HEK293 (cell line): ENCODE measurements at regions not wholly inside any gene's neighbourhood (a gene's known extent, or its start where the extent isn't known, plus 50 kb on each side); places are given as distances from the start of the nearest gene placed in this dataset.

Experiments used
- CTCF ChIA-PET: fragments of 350-600 bp; formaldehyde crosslinking; extraction: SDS; loops from one replicate; lab custom pipeline; 2021; ENCODE audit warnings: antibody characterized with exemption; lab: Yijun Ruan, JAX
- POLR2A ChIA-PET: fragments of 300-600 bp; formaldehyde crosslinking; extraction: SDS; loops from one replicate; lab custom pipeline; 2020; ENCODE audit warnings: antibody characterized with exemption, inconsistent platforms; lab: Yijun Ruan, JAX
- H3K27ac ChIP-seq: fragments of 200-500 bp; sonication (Bioruptor generic); 2 replicates; pipeline ENCODE4 v1.5.1; 2014; ENCODE audit warnings: low read depth, low read length, control low read depth, inconsistent platforms; ENCODE audit errors: extremely low read depth
- H3K36me3 ChIP-seq, 2 experiments: fragments of 200-500 bp in 1 of 2; sonication (Bioruptor generic) in 1 of 2; 1 replicate in 1 of 2; 2 replicates in 1 of 2; pipeline ENCODE4 v1.5.1; 2014 to 2017; ENCODE audit warnings: inconsistent platforms in 2 of 2, low read length in 2 of 2; ENCODE audit not compliant: control insufficient read depth in 2 of 2, insufficient read depth in 1 of 2
- H3K4me1 ChIP-seq: fragments of 200-500 bp; sonication (Bioruptor generic); 2 replicates; pipeline ENCODE4 v1.5.1; 2014; ENCODE audit warnings: mild to moderate bottlenecking, low read length, inconsistent platforms; ENCODE audit not compliant: control insufficient read depth, insufficient read depth
- H3K4me3 ChIP-seq: 2 replicates; pipeline ENCODE4 v1.5.1; 2011; ENCODE audit warnings: low read depth, mild to moderate bottlenecking, control low read depth, low read length, moderate library complexity
- H3K9me3 ChIP-seq: fragments of 200-500 bp; sonication (Bioruptor generic); 2 replicates; pipeline ENCODE4 v1.5.1; 2014; ENCODE audit warnings: low read depth, low read length, inconsistent platforms; ENCODE audit not compliant: control insufficient read depth, insufficient read depth
- FEZF1 ChIP-seq: fragments of 450-650 bp; formaldehyde crosslinking; IDR thresholded peaks from 2 replicates; pipeline ENCODE4 v1.5.1; 2016; ENCODE audit warnings: missing biosample characterization, missing genetic modification characterization
- HOXD13 ChIP-seq: sonication (generic); formaldehyde crosslinking; IDR thresholded peaks from 2 replicates; pipeline ENCODE4 v1.8.0; 2022; ENCODE audit warnings: missing genetic modification reagents, borderline replicate concordance
- SP3 ChIP-seq: fragments of 450-650 bp; formaldehyde crosslinking; IDR thresholded peaks from 2 replicates; pipeline ENCODE4 v1.5.1; 2016; ENCODE audit warnings: missing biosample characterization, missing genetic modification characterization
- ZBTB17 ChIP-seq: fragments of 450-650 bp; formaldehyde crosslinking; IDR thresholded peaks from 2 replicates; pipeline ENCODE4 v1.5.1; 2016; ENCODE audit warnings: missing biosample characterization, missing genetic modification characterization
- ZNF239 ChIP-seq: fragments of 450-650 bp; formaldehyde crosslinking; IDR thresholded peaks from 2 replicates; pipeline ENCODE4 v1.5.1; 2016; ENCODE audit warnings: missing biosample characterization, missing genetic modification characterization
- ZNF335 ChIP-seq: fragments of 450-650 bp; formaldehyde crosslinking; conservative IDR thresholded peaks from 2 replicates; pipeline ENCODE4 v1.5.1; 2016; ENCODE audit warnings: missing biosample characterization, missing genetic modification characterization
- ZNF341 ChIP-seq: fragments of 450-650 bp; formaldehyde crosslinking; IDR thresholded peaks from 2 replicates; pipeline ENCODE4; 2016; ENCODE audit warnings: low read depth, missing biosample characterization, missing genetic modification characterization
- ZNF350 ChIP-seq: fragments of 450-650 bp; formaldehyde crosslinking; IDR thresholded peaks from 2 replicates; pipeline ENCODE4 v1.5.0; 2017; ENCODE audit warnings: missing biosample characterization, mild to moderate bottlenecking, missing genetic modification characterization
- ZNF426 ChIP-seq: fragments of 450-650 bp; formaldehyde crosslinking; IDR thresholded peaks from 2 replicates; pipeline ENCODE4 v1.5.1; 2017; ENCODE audit warnings: missing biosample characterization, missing genetic modification characterization, mild to moderate bottlenecking, inconsistent platforms, moderate library complexity
- ZNF473 ChIP-seq: fragments of 450-650 bp; formaldehyde crosslinking; IDR thresholded peaks from 2 replicates; pipeline ENCODE4 v1.5.1; 2017; ENCODE audit warnings: missing biosample characterization, missing genetic modification characterization
- ZNF571 ChIP-seq: fragments of 450-650 bp; formaldehyde crosslinking; IDR thresholded peaks from 2 replicates; pipeline ENCODE4 v1.5.0; 2017; ENCODE audit warnings: missing biosample characterization, missing genetic modification characterization
- ZNF596 ChIP-seq: fragments of 450-650 bp; IDR thresholded peaks from 2 replicates; pipeline ENCODE4 v1.5.0; 2018; ENCODE audit warnings: missing biosample characterization, mild to moderate bottlenecking, missing genetic modification characterization, moderate library complexity
- ZNF623 ChIP-seq: fragments of 450-650 bp; formaldehyde crosslinking; IDR thresholded peaks from 2 replicates; pipeline ENCODE4 v1.5.1; 2016; ENCODE audit warnings: missing biosample characterization, missing genetic modification characterization
- ZNF658 ChIP-seq: fragments of 450-650 bp; formaldehyde crosslinking; IDR thresholded peaks from 2 replicates; pipeline ENCODE4; 2016; ENCODE audit warnings: missing biosample characterization, missing genetic modification characterization
- ZNF664 ChIP-seq: fragments of 450-650 bp; formaldehyde crosslinking; IDR thresholded peaks from 2 replicates; pipeline ENCODE4 v1.5.1; 2016; ENCODE audit warnings: missing biosample characterization, missing genetic modification characterization
- ZNF777 ChIP-seq: fragments of 450-650 bp; formaldehyde crosslinking; IDR thresholded peaks from 2 replicates; pipeline ENCODE4 v1.5.1; 2017; ENCODE audit warnings: missing biosample characterization, missing genetic modification characterization, borderline replicate concordance
- ZNF791 ChIP-seq: fragments of 450-650 bp; formaldehyde crosslinking; IDR thresholded peaks from 2 replicates; pipeline ENCODE4 v1.5.1; 2016; ENCODE audit warnings: missing biosample characterization, missing genetic modification characterization
- ZSCAN30 ChIP-seq: fragments of 450-650 bp; IDR thresholded peaks from 2 replicates; pipeline ENCODE4 v1.5.1; 2018; ENCODE audit warnings: missing biosample characterization, mild to moderate bottlenecking, missing genetic modification characterization, moderate library complexity
- TF ChIP-seq, protein P1 (sequence below): fragments of 450-650 bp; formaldehyde crosslinking; IDR thresholded peaks from 2 replicates; pipeline ENCODE4 v1.5.1; 2016; ENCODE audit warnings: missing biosample characterization, missing genetic modification characterization
- TF ChIP-seq, protein P2 (sequence below): fragments of 450-650 bp; formaldehyde crosslinking; IDR thresholded peaks from 2 replicates; pipeline ENCODE4 v1.5.1; 2016; ENCODE audit warnings: missing biosample characterization, missing genetic modification characterization
- TF ChIP-seq, protein P3 (sequence below): sonication (generic); formaldehyde crosslinking; IDR thresholded peaks from 2 replicates; pipeline ENCODE4 v1.8.1; 2022; ENCODE audit warnings: mild to moderate bottlenecking, moderate library complexity, missing genetic modification reagents
- TF ChIP-seq, protein P4 (sequence below): fragments of 450-650 bp; formaldehyde crosslinking; IDR thresholded peaks from 2 replicates; pipeline ENCODE4 v1.5.1; 2017; ENCODE audit warnings: missing biosample characterization, missing genetic modification characterization
- TF ChIP-seq, protein P5 (sequence below): fragments of 450-650 bp; formaldehyde crosslinking; IDR thresholded peaks from 2 replicates; pipeline ENCODE4 v1.5.1; 2016; ENCODE audit warnings: missing biosample characterization, missing genetic modification characterization
- TF ChIP-seq, protein P6 (sequence below): fragments of 450-650 bp; formaldehyde crosslinking; IDR thresholded peaks from 2 replicates; pipeline ENCODE4 v1.5.1; 2016; ENCODE audit warnings: missing biosample characterization, missing genetic modification characterization

DNA sequence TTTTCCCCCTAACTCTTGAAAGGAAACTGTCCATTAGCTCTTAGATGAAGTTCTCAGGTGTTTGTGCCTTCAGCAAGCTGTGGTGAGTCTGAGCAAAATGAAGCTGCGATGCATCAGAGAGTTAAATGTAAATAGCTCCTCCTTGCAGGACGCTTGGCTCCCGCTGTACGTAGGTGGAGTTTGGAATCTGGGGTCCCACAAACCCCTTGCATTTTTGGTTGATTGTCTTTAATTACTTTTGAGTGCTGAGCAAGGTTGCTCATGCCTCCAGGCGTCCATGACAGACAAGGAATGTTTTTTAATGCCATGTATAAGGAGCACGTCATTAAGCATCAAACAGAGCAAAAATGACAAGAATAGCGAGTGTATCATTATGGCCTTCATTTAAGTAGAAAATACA lies 300.5 kb downstream of the TFAP2C start (continued):
- no peak for TF ChIP-seq ZNF426 (tag by site-specific recombination)
- TF ChIP-seq, protein P1, sequence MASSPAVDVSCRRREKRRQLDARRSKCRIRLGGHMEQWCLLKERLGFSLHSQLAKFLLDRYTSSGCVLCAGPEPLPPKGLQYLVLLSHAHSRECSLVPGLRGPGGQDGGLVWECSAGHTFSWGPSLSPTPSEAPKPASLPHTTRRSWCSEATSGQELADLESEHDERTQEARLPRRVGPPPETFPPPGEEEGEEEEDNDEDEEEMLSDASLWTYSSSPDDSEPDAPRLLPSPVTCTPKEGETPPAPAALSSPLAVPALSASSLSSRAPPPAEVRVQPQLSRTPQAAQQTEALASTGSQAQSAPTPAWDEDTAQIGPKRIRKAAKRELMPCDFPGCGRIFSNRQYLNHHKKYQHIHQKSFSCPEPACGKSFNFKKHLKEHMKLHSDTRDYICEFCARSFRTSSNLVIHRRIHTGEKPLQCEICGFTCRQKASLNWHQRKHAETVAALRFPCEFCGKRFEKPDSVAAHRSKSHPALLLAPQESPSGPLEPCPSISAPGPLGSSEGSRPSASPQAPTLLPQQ (tag by site-specific recombination), result no peak
- TF ChIP-seq ZBTB17, result no peak
- no peak for TF ChIP-seq SP3 (tag by site-specific recombination)
- no peak for TF ChIP-seq ZNF571
- TF ChIP-seq ZNF777 (tag by site-specific recombination), result no peak
- TF ChIP-seq, protein P2, sequence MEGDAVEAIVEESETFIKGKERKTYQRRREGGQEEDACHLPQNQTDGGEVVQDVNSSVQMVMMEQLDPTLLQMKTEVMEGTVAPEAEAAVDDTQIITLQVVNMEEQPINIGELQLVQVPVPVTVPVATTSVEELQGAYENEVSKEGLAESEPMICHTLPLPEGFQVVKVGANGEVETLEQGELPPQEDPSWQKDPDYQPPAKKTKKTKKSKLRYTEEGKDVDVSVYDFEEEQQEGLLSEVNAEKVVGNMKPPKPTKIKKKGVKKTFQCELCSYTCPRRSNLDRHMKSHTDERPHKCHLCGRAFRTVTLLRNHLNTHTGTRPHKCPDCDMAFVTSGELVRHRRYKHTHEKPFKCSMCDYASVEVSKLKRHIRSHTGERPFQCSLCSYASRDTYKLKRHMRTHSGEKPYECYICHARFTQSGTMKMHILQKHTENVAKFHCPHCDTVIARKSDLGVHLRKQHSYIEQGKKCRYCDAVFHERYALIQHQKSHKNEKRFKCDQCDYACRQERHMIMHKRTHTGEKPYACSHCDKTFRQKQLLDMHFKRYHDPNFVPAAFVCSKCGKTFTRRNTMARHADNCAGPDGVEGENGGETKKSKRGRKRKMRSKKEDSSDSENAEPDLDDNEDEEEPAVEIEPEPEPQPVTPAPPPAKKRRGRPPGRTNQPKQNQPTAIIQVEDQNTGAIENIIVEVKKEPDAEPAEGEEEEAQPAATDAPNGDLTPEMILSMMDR (tag by site-specific recombination), result no peak

DNA sequence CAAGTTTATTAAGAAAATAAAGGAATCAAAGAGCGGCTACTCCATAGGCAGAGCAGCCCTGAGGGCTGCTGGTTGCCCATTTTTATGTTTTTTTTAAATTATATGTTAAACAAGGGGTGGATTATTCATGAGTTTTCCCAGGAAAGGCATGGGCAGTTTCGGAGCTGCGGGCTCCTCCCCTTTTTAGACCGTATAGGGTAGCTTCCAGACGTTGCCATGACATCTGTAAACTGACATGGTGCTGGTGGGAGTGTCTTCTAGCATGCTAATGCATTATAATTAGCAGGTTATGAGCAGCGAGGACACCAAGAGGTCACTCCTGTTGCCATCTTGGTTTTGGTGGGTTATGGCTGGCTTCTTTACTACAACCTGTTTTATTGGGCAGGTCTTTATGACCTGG lies 301.8 kb downstream of the TFAP2C start:
- POLR2A ChIA-PET, result no interaction called here
- H3K4me1 ChIP-seq, result 0 out of 2 replicates have a peak, but pooled peaks cover 2% of the 10 kb centered on the region
- H3K36me3 ChIP-seq, result no peaks in the 10 kb centered on the region
- CTCF ChIA-PET, result no interaction called here
- H3K27ac ChIP-seq, result no peak overlapping the region
- no peak for TF ChIP-seq ZNF596 (tag by site-specific recombination)
- TF ChIP-seq ZNF658 (tag by site-specific recombination), result no peak
- TF ChIP-seq ZNF350 (tag by site-specific recombination), result no peak
- no peak for TF ChIP-seq HOXD13
- TF ChIP-seq, protein P3, sequence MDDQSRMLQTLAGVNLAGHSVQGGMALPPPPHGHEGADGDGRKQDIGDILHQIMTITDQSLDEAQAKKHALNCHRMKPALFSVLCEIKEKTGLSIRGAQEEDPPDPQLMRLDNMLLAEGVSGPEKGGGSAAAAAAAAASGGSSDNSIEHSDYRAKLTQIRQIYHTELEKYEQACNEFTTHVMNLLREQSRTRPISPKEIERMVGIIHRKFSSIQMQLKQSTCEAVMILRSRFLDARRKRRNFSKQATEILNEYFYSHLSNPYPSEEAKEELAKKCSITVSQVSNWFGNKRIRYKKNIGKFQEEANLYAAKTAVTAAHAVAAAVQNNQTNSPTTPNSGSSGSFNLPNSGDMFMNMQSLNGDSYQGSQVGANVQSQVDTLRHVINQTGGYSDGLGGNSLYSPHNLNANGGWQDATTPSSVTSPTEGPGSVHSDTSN (CRISPR knock-in tag), result no peak
- no peak for TF ChIP-seq ZNF335 (tag by site-specific recombination)
- TF ChIP-seq ZNF239 (tag by site-specific recombination), result no peak
- no peak for TF ChIP-seq ZNF791 (tag by site-specific recombination)
- TF ChIP-seq, protein P4, sequence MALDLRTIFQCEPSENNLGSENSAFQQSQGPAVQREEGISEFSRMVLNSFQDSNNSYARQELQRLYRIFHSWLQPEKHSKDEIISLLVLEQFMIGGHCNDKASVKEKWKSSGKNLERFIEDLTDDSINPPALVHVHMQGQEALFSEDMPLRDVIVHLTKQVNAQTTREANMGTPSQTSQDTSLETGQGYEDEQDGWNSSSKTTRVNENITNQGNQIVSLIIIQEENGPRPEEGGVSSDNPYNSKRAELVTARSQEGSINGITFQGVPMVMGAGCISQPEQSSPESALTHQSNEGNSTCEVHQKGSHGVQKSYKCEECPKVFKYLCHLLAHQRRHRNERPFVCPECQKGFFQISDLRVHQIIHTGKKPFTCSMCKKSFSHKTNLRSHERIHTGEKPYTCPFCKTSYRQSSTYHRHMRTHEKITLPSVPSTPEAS (tag by site-specific recombination), result no peak
- TF ChIP-seq ZNF664 (tag by site-specific recombination), result no peak
- no peak for TF ChIP-seq ZSCAN30 (tag by site-specific recombination)
- TF ChIP-seq, protein P5, sequence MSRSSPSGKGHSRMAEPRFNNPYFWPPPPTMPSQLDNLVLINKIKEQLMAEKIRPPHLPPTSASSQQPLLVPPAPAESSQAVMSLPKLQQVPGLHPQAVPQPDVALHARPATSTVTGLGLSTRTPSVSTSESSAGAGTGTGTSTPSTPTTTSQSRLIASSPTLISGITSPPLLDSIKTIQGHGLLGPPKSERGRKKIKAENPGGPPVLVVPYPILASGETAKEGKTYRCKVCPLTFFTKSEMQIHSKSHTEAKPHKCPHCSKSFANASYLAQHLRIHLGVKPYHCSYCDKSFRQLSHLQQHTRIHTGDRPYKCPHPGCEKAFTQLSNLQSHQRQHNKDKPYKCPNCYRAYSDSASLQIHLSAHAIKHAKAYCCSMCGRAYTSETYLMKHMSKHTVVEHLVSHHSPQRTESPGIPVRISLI (tag by site-specific recombination), result no peak
- no peak for TF ChIP-seq ZNF623 (tag by site-specific recombination)
- TF ChIP-seq FEZF1 (tag by site-specific recombination), result no peak
- no peak for TF ChIP-seq ZNF341
- no peak for TF ChIP-seq ZNF473 (tag by site-specific recombination)
- TF ChIP-seq, protein P6, sequence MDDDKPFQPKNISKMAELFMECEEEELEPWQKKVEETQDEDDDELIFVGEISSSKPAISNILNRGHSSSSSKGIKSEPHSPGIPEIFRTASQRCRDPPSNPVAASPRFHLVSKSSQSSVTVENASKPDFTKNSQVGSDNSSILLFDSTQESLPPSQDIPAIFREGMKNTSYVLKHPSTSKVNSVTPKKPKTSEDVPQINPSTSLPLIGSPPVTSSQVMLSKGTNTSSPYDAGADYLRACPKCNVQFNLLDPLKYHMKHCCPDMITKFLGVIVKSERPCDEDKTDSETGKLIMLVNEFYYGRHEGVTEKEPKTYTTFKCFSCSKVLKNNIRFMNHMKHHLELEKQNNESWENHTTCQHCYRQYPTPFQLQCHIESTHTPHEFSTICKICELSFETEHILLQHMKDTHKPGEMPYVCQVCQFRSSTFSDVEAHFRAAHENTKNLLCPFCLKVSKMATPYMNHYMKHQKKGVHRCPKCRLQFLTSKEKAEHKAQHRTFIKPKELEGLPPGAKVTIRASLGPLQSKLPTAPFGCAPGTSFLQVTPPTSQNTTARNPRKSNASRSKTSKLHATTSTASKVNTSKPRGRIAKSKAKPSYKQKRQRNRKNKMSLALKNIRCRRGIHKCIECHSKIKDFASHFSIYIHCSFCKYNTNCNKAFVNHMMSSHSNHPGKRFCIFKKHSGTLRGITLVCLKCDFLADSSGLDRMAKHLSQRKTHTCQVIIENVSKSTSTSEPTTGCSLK, result no peak
- no peaks in the 10 kb centered on the region for H3K9me3 ChIP-seq
- no peak overlapping the region for H3K4me3 ChIP-seq
